Renal cortical epithelial cell (primary cell): ENCODE measurements at regions not wholly inside any gene's neighbourhood (a gene's known extent, or its start where the extent isn't known, plus 50 kb on each side); places are given as distances from the start of the nearest gene placed in this dataset.

Experiments
- DNase-seq: peaks from one replicate; pipeline ENCODE4 v3.0.0-alpha.2; 2011; ENCODE audit warnings: low read depth

GRCh38 chr9:129383561-129384490 is 205.8 kb upstream of the IER5L start:
- peak; percentile 38 for DNase-seq

GRCh38 chr9:129383019-129383560 is 205.0 kb upstream of the IER5L start:
- peak; percentile 10 for DNase-seq

- DNase-seq, result no peak
These were observed 204.4 kb upstream of the IER5L start for GRCh38 chr9:129382281-129383018.

- no peak for DNase-seq
These were observed 203.5 kb upstream of the IER5L start for GRCh38 chr9:129381481-129381957.

- DNase-seq, result no peak
These were observed 202.9 kb upstream of the IER5L start for GRCh38 chr9:129380961-129381401.

GRCh38 chr9:129379886-129380285 is 201.8 kb upstream of the IER5L start:
- no peak for DNase-seq

GRCh38 chr9:129379181-129379836 is 201.2 kb upstream of the IER5L start:
- DNase-seq, result no peak

- DNase-seq, result no peak
These were observed 200.0 kb upstream of the IER5L start for GRCh38 chr9:129377931-129378661.

- DNase-seq, result no peak
These were observed 199.1 kb upstream of the IER5L start for GRCh38 chr9:129377181-129377580.

- DNase-seq, result no peak
These were observed 197.8 kb upstream of the IER5L start for GRCh38 chr9:129375845-129376244.

- no peak for DNase-seq
These were observed 196.6 kb upstream of the IER5L start for GRCh38 chr9:129374651-129375050.

- no peak for DNase-seq
These were observed 196.2 kb upstream of the IER5L start for GRCh38 chr9:129374231-129374630.

- DNase-seq, result no peak
These were observed 195.3 kb upstream of the IER5L start for GRCh38 chr9:129373361-129373760.

- DNase-seq, result no peak
These were observed 192.7 kb upstream of the IER5L start for GRCh38 chr9:129370770-129371169.

- DNase-seq, result no peak
These were observed 190.4 kb upstream of the IER5L start for GRCh38 chr9:129368444-129368978.

GRCh38 chr9:129367287-129367686 is 189.2 kb upstream of the IER5L start:
- DNase-seq, result no peak

GRCh38 chr9:129365196-129365595 is 187.1 kb upstream of the IER5L start:
- DNase-seq, result peak; percentile 35

GRCh38 chr9:129363216-129363873 is 185.3 kb upstream of the IER5L start:
- no peak for DNase-seq

GRCh38 chr9:129362287-129363000 is 184.4 kb upstream of the IER5L start:
- peak; percentile 93 for DNase-seq

GRCh38 chr9:129361196-129361595 is 183.1 kb upstream of the IER5L start:
- no peak for DNase-seq
